ENCODE measurements at regions not wholly inside any gene's neighbourhood (a gene's known extent, or its start where the extent isn't known, plus 50 kb on each side); places are given as distances from the start of the nearest gene placed in this dataset.

- WGBS, 4 donors = 95 to 97% (median 96%) methylated on average over 2 of the region's 2 CpGs
- intact Hi-C loops (cut with DNase I) = loop anchor here in 3 of 10 donors (5.0 to 10.0 kb wide), 4 partner anchors 75 to 528 kb away; partner anchors contain the start of gene FZD8 (in 2 of the 3)
- DNase-seq = no peak
- no peak for ATAC-seq
- Histone ChIP-seq H3K36me3 (no peaks in the 10 kb centered on the region), H3K4me3 (no peak overlapping the region), H3K27me3 (no peaks in the 10 kb centered on the region), H3K4me1 (peaks cover 0 to 31% (median 16%) of the 10 kb centered on the region in 12 donors), H3K9me3 (no peaks in the 10 kb centered on the region), H3K27ac (no peak overlapping the region)
- TF ChIP-seq POLR2A (IDR thresholded peaks at IDR 0.05) (no peak), CTCF (IDR thresholded peaks at IDR 0.05) (no peak)
Measured at GRCh38 chr10:36170142-36170719, 528.1 kb upstream of the FZD8 start.

DNA sequence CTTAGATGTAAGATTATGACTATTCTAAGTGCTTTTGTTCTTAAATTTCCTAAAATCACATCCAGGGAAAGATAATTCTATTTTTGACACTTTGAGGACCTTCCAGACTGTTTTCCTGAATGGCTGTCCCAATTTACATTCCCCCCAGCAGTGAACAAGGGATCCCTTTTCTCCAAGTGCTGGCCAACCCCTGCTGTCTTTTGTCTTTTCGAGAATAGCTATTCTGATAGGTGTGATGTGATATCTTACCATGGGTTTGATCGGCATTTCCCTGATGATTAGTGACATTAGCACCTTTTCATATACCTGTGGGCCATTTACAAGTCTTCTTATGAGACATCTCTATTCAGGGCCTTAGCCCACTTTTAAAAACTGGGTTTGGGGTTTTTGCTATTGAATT, 526.7 kb upstream of the FZD8 start:
- peaks cover 0 to 29% (median 17%) of the 10 kb centered on the region in 12 donors for H3K4me1 ChIP-seq
- DNase-seq (no peak), ATAC-seq (no peak)
- TF ChIP-seq CTCF (IDR thresholded peaks at IDR 0.05) (no peak), POLR2A (IDR thresholded peaks at IDR 0.05) (no peak)
- H3K9me3 ChIP-seq = peaks cover 0 to 4% (median 0%) of the 10 kb centered on the region in 12 donors
- no peak overlapping the region for H3K4me3 ChIP-seq
- H3K27me3 ChIP-seq = no peaks in the 10 kb centered on the region
- WGBS, 4 donors = 90 to 98% (median 97%) methylated on average over 2 of the region's 2 CpGs
- no peak overlapping the region for H3K27ac ChIP-seq
- no peaks in the 10 kb centered on the region for H3K36me3 ChIP-seq
- intact Hi-C loops (cut with DNase I) = no loop called here

- Histone ChIP-seq H3K9me3 (peaks cover 0 to 4% (median 0%) of the 10 kb centered on the region in 12 donors), H3K4me1 (peaks cover 0 to 6% (median 0%) of the 10 kb centered on the region in 12 donors), H3K36me3 (no peaks in the 10 kb centered on the region), H3K27me3 (no peaks in the 10 kb centered on the region), H3K4me3 (no peak overlapping the region), H3K27ac (no peak overlapping the region)
- intact Hi-C loops (cut with DNase I) = no loop called here
- 57 to 72% (median 67%) methylated on average over 4 of the region's 4 CpGs for whole genome bisulfite sequencing, 4 donors
- TF ChIP-seq POLR2A (IDR thresholded peaks at IDR 0.05) (no peak), CTCF (IDR thresholded peaks at IDR 0.05) (no peak)
- DNase-seq = no peak
- ATAC-seq = peak in 3 of 4 donors; percentile 54 to 94 (median 90)
Measured at GRCh38 chr10:36164556-36165504, 522.7 kb upstream of the FZD8 start.

DNA sequence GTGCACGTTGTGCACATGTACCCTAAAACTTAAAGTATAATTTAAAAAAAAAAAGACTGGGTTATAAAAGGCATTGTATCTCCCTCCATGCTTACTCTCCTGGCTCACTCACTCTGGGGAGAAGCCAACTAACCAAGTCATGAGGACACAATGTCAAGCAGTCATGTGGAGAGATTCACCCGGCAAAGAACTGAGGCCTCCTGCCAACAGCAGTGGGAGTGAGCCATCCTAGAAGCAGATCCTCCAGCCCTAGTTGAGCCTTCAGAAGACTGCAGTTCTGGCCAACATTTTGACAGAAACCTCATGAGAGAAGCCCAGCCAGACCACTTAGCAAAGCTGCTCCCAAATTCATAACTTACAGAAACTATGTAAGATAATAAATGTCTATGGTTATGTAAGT, 521.7 kb upstream of the FZD8 start:
- TF ChIP-seq CTCF (IDR thresholded peaks at IDR 0.05) = no peak
- no peak for TF ChIP-seq POLR2A (IDR thresholded peaks at IDR 0.05)
- Histone ChIP-seq H3K27me3 (no peaks in the 10 kb centered on the region), H3K4me3 (no peak overlapping the region), H3K36me3 (no peaks in the 10 kb centered on the region), H3K4me1 (peaks cover 0 to 6% (median 0%) of the 10 kb centered on the region in 12 donors), H3K9me3 (peaks cover 0 to 4% (median 0%) of the 10 kb centered on the region in 12 donors), H3K27ac (no peak overlapping the region)
- 63 to 69% (median 69%) methylated on average over 2 of the region's 2 CpGs for WGBS, 4 donors
- DNase-seq (no peak), ATAC-seq (peak in 1 of 4 donors; percentile 62)
- intact Hi-C loops (cut with DNase I) = no loop called here
